SKM-1 treated with dmso at 0.1 percent for 144 hours (cell line): ENCODE measurements at regions not wholly inside any gene's neighbourhood (a gene's known extent, or its start where the extent isn't known, plus 50 kb on each side); places are given as distances from the start of the nearest gene placed in this dataset.
A peak's percentile ranks its signal among the peaks of the same experiment; 100 is the strongest.
"Not testable (repeated sequence)": the region's sequence is repeated elsewhere in the genome, so short reads cannot be mapped to it uniquely, and the experiment has no call there.

Experiments used
- DNase-seq: peaks from one replicate; lab custom pipeline; 2025; ENCODE audit not compliant: unreplicated experiment; lab: John Stamatoyannopoulos, UW

DNA sequence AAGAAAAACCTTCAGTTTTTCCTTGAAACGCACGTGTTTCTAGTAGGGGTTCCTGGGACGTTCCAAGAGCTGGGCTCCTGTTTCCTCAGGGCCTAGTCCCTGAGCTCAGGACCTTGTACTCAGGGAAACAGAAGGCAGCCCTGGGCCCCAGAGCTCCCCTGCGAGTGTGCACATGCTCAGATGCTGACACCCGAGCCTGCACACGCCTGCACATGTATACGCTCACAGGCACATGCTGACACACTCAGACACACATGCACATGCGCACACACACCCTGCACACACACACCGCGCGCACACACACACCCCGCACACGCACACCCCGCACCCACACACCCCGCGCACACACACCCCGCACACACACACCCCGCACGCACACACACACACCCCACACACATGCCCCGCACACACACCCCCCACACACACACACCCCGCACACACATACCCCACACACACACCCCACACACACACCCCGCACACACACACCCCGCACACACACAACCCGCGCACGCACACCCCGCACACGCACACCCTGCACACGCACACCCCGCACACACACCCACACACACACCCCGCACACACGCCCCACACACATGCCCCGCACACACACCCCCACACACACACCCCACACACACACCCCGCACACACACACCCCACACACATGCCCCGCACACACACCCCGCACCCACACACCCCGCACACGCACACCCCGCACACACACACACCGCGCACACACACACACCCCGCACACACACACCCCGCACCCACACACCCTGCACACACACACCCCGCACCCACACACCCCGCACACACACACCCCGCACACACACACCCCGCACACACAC lies 52.2 kb downstream of the CALML3 start:
- no peak for DNase-seq

DNA sequence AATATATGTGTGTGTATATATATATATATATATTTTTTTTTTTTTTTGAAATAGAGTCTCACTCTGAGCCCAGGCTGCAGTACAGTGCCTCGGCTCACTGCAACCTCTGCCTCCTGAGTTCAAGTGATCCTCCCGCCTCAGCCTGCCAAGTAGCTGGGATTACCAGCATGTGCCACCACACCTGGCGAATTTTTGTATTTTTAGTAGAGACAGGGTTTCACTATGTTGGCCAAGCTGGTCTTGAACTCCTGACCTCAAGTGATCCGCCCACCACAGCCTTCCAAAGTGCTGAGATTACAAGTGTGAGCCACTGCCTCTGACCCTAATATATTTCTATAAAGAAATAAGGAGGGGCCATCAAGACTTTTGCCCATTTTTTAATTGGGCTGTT lies 55.3 kb downstream of the CALML3 start:
- DNase-seq, result not testable (repeated sequence)

DNA sequence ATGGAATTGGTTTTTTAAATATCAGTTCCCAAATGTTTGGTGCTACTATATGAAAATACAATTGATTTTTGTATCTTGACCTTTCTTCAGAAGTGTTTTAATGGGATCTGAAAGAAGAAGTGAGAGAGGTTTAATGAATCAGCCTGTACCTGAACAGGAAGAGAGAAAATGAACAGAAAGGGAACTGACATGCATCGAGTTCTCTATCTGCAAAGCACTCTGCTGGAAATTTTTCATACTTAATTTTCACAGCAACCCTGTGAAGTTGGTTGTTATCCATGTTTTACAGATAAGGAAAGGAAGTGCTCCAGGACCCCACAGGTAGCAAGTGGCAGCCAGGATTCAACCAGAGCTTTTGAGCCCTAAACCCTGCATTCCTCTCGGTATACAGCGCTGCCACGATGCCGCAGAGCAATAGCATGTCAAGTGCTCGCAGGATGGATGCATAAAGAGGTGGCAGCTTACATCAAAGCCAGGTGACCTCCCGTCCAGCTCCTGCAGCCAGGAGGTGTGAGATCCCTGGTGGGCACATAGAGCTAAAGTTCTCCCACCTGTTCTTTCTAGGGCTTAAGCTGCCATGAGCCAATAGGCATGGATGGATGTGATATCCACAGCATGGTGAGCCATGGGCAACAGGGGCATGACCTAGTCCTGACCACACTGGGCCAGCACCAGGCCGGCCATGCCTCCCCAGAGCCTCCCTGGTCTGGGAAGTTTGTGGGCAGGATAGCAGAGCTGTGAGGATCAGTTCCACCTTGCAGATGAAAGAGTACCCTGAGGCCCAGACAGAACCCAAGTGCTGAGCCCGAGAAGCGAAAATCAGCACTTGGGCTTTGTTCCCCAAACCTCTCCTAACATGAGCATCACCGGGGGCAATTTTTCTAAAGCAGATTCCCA lies 57.2 kb downstream of the CALML3 start:
- DNase-seq, result peak; percentile 25

DNA sequence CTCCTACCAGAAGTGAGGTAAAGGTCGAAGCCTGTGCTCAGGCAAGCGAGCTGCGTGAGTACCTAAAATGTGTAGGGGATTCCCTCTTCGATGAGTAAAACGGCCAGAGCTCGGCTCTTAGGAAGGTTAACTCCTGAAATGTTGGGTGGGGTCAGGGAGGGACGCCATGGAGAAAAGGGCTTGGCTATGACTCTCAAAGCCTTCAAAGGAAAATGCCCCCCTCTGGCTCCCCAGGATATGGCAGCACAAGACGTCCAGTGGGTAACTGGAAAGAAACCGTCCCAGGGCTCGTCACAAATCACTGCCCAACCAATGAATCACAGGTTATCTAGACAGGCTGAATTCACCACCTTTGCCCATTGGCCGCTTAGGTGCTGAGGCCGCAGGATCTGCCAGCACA lies 58.0 kb downstream of the CALML3 start:
- no peak for DNase-seq

DNA sequence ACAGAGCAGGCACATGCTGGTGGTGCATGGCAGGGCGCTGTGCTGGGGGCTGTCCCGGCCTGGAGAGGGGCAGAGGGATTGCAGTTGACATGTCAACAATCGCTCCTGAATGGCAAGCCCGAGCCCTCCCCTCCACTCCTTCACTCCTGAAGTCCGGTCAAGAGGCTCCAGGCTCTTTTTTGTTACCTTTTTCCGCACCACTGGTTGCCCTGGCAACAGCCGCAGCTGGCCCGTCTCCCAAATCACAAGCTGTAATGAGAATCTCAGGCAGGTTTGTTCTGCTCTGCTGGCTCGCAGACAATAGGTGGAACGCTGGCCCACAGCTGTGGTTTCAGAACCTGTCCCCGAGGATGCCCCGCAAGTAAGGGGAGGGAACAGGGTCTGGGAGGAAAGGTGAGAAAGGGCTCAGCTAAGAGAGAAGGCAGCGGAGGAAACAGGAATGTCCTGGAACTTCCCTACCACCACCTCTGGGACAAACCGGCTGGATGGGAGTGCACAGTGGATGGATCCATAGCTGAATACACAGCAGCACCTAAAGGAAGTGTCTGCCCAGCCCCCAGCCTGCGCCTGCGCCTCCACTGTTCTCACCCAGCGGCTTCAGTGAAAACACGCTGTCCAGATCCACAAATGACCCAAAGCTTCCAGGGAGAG lies 58.9 kb downstream of the CALML3 start:
- no peak for DNase-seq

DNA sequence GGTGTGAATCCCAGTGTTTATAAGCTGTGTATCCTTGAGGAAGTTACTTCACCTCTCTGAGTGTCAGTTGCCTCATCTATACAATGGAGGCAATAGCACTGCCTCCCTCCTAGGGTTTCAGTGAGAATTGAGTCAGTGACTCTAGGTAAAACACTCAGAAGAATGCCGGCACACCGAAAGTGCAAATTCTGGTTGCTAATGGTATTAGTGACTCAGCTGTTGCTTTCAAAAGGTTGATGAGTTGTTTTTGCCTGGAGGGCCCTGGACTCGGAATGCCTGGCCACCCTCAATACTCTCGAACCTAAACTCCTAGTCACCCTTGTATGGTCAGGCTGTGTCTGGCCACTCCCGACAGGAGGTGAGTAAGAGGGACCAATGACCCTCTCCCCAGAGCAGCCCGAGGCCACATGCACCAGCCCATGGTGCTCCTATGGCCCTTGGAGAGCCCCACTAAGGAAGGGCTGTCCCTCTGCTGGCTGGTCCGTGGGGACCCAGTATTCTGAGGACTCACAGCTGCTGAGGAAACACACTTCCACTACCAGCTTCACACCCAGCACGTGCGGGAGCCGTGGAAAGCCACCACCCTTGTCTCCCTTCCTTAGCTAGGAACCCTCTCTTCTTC lies 60.2 kb downstream of the CALML3 start:
- DNase-seq, result no peak

DNA sequence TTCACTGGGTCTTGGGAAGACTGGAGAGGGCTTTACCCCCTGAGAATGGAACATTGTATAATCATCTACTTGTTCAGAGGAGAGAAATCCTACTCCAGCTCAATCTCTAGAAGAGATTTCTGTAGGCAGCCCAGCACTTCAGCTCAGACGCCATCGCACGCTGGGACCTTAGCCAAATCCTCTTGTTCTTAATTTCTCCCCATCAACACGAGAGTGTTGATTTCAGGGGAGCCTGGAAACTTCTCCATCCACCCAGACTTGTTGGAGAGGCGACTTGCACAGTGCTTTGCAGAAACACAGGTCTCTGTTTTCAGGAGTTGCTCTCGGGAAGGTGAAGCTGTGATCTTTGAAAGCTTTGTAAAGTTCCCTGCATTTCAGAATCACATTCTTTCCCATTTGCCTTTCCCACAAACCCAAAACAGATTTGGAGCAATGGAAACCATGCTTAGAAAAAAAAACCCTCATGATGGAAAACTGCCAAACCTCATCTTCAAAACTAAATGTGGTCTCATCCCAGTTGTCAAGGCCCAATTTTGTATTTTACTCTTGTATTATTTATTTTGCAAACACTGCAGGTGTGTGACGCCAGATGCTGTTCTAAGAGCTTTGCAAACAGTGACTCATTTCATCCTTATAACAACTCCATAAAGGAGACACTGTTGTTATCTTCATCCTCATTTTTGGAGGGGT lies 60.9 kb downstream of the CALML3 start:
- DNase-seq, result no peak

DNA sequence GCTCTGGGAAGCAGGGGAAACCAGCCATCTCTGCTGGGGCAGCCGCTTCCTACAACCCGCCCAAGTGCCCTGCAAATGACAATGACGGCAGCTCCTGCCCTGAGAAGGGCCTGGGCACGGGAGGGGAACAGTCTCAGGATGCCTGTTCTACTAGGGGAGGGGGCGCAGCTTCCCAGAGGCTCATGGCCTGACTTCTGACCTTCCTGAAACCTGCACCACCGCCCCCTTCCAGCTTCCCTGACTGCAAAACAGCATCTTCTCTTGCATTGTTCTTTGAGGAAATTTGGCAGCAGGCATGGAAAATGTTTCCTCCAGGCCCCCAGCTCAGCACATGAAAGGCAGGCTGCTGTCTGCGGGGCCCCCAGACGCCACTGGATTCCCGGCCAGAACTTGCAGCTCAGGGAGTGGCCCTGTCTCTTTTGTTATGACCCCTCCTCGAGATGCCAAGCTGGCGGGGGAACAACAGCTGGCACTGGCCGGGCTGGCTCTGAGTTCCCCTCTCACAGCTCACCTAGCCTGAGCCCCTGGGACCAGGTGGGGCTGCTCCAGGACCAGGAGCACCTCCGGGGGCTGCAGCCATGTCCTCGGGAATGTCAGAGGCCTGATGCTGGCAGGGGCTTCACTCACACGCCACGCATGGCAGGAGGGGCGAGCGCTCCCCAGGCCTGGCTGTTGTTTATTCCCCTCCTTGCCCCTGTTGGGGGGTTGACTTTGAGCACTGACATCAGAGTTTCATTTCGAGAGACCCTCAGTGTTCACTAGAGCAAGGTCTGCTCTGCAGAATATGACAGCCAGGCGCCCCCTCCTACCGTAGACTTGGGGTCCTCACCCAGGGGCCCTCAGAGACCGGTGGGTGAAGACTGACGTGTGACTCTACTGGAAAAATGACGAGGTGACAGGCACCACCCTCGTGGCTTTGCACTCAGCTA lies 62.7 kb downstream of the CALML3 start:
- no peak for DNase-seq

DNA sequence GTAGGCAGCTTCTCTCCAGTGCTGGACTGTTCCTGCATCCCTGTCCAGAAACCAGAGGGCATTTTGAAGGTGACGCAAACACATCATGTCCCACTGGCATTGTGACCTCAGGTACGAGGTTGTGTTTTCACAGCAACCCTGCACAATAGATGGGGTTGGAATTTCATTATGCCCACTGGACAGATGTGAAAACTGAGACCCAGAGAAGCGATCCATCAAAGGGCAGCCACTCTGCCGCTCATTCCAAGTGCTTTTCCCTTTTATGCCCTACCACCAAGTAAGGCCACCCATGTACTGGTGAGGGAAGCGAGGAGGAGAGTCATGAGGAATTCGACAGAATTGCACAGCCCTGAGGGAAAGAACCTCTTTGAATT lies 63.3 kb downstream of the CALML3 start:
- no peak for DNase-seq

DNA sequence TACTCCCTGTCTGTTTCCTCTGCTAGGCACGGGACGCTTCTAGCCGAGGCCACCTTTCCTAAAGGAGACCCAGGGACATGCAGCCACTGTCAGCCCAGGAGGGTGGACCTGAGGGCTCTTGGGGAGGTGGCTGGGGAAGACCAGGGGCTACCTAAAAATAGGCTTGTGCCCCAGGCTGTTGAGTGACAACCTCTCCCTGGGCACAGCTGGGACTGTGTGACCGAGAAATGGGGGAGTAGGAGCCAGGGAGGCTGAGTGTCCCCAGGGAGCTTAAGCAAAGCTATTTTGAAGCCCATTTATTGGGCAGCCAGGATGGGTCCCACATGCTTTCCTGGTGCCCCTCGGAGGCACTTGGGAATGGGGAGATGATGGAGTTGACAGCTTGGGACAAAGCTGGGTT lies 63.8 kb downstream of the CALML3 start:
- DNase-seq, result no peak
